ENCODE measurements at regions not wholly inside any gene's neighbourhood (a gene's known extent, or its start where the extent isn't known, plus 50 kb on each side); places are given as distances from the start of the nearest gene placed in this dataset.

DNA sequence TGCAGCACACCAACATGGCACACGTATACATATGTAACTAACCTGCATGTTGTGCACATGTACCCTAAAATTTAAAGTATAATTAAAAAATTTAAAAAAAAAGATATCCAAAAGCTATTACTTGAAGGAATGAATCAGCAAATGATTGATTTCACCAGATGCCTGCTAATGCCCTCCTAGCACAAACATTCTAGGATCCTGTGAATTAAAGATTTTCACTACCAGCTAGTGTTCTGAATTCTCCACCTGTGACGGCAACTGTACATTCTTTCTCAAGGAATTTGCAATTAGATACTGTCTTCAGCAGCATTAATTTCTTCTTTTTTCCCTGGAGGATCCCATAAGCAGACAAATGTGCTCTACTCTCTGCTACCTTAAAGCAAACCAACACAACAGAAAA, 694.9 kb downstream of the NTRK3 start:
- no peak overlapping the region for H3K9ac ChIP-seq (ENCODE audit: low read length)
- no peak overlapping the region for H3K4me2 ChIP-seq (ENCODE audit: low read length)
- H3K4me1 ChIP-seq (ENCODE audit: low read length), result no peaks in the 10 kb centered on the region
- no peaks in the 10 kb centered on the region for H3K27me3 ChIP-seq (ENCODE audit: low read depth, low read length)
- H3K79me2 ChIP-seq (ENCODE audit: low read length), result no peaks in the 10 kb centered on the region
- no peak overlapping the region for H3K27ac ChIP-seq (ENCODE audit: low read length)
- no peak overlapping the region for H3K4me3 ChIP-seq (ENCODE audit: low read length)
- no peaks in the 10 kb centered on the region for H3K9me3 ChIP-seq (ENCODE audit: insufficient read depth, low read length)
- no peaks in the 10 kb centered on the region for H4K20me1 ChIP-seq (ENCODE audit: insufficient read depth, low read length)
- TF ChIP-seq, protein P1, sequence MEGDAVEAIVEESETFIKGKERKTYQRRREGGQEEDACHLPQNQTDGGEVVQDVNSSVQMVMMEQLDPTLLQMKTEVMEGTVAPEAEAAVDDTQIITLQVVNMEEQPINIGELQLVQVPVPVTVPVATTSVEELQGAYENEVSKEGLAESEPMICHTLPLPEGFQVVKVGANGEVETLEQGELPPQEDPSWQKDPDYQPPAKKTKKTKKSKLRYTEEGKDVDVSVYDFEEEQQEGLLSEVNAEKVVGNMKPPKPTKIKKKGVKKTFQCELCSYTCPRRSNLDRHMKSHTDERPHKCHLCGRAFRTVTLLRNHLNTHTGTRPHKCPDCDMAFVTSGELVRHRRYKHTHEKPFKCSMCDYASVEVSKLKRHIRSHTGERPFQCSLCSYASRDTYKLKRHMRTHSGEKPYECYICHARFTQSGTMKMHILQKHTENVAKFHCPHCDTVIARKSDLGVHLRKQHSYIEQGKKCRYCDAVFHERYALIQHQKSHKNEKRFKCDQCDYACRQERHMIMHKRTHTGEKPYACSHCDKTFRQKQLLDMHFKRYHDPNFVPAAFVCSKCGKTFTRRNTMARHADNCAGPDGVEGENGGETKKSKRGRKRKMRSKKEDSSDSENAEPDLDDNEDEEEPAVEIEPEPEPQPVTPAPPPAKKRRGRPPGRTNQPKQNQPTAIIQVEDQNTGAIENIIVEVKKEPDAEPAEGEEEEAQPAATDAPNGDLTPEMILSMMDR (IDR thresholded peaks at IDR 0.05; ENCODE audit: low read depth, low read length), result no peak
- TF ChIP-seq EZH2phosphoT487 (IDR thresholded peaks at IDR 0.05; ENCODE audit: low read depth), result no peak
- no peak overlapping the region for H2AFZ ChIP-seq (ENCODE audit: low read depth, low read length)
- H3K36me3 ChIP-seq (replicated peaks; ENCODE audit: low read depth, low read length), result no peaks in the 10 kb centered on the region

DNA sequence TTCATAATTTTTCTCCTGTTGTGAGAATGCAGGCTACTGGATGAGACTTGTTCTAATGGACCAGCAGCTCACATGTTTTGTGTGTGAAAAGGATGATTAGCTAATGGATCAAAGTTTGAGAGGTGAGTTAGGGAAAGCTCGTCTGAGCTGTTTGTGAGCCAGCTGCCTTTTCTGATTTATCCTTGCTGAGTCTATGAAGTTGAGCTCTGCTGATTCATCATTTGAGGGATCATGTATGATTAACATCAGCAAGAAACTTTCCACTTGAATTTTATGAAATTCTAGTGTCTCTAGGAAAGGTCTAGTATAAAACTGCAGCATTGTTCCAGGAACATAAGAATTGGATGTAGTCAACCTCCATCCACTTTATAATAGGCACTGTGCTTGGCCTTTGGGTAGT, 698.7 kb downstream of the NTRK3 start:
- no peaks in the 10 kb centered on the region for H3K27me3 ChIP-seq (ENCODE audit: low read depth, low read length)
- H3K9ac ChIP-seq (ENCODE audit: low read length), result no peak overlapping the region
- no peaks in the 10 kb centered on the region for H3K4me1 ChIP-seq (ENCODE audit: low read length)
- no peak overlapping the region for H3K4me3 ChIP-seq (ENCODE audit: low read length)
- H3K79me2 ChIP-seq (ENCODE audit: low read length), result no peaks in the 10 kb centered on the region
- no peak overlapping the region for H3K27ac ChIP-seq (ENCODE audit: low read length)
- H3K9me3 ChIP-seq (ENCODE audit: insufficient read depth, low read length), result no peaks in the 10 kb centered on the region
- no peak overlapping the region for H2AFZ ChIP-seq (ENCODE audit: low read depth, low read length)
- H3K36me3 ChIP-seq (replicated peaks; ENCODE audit: low read depth, low read length), result no peaks in the 10 kb centered on the region
- TF ChIP-seq, protein P1 (IDR thresholded peaks at IDR 0.05; ENCODE audit: low read depth, low read length), result no peak
- no peak for TF ChIP-seq EZH2phosphoT487 (IDR thresholded peaks at IDR 0.05; ENCODE audit: low read depth)
- no peaks in the 10 kb centered on the region for H4K20me1 ChIP-seq (ENCODE audit: insufficient read depth, low read length)
- H3K4me2 ChIP-seq (ENCODE audit: low read length), result no peak overlapping the region

DNA sequence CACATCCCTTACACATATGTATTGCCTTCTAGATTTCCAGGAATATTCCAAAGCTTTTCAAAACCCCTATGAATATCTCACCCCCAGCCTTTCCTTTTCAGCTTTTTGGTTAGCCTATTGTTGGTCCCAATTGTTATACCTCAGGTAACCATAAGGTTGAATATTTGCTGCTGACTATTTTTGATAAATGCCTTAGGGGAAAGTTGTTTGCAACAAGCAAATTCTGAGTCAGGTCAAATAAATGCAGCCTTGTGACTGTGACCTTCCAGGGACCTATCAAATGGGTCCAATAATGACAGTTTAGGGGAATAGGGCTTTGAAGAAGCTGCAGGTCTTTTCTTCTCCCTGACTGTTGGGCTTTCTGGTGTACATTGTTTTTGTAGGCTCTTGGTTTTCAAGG, 699.7 kb downstream of the NTRK3 start:
- H3K79me2 ChIP-seq (ENCODE audit: low read length), result no peaks in the 10 kb centered on the region
- no peaks in the 10 kb centered on the region for H3K4me1 ChIP-seq (ENCODE audit: low read length)
- no peaks in the 10 kb centered on the region for H4K20me1 ChIP-seq (ENCODE audit: insufficient read depth, low read length)
- no peak overlapping the region for H3K4me3 ChIP-seq (ENCODE audit: low read length)
- no peak overlapping the region for H3K27ac ChIP-seq (ENCODE audit: low read length)
- no peaks in the 10 kb centered on the region for H3K27me3 ChIP-seq (ENCODE audit: low read depth, low read length)
- no peaks in the 10 kb centered on the region for H3K36me3 ChIP-seq (replicated peaks; ENCODE audit: low read depth, low read length)
- no peak overlapping the region for H3K4me2 ChIP-seq (ENCODE audit: low read length)
- H3K9me3 ChIP-seq (ENCODE audit: insufficient read depth, low read length), result no peaks in the 10 kb centered on the region
- H2AFZ ChIP-seq (ENCODE audit: low read depth, low read length), result no peak overlapping the region
- H3K9ac ChIP-seq (ENCODE audit: low read length), result no peak overlapping the region
- no peak for TF ChIP-seq EZH2phosphoT487 (IDR thresholded peaks at IDR 0.05; ENCODE audit: low read depth)
- TF ChIP-seq, protein P1 (IDR thresholded peaks at IDR 0.05; ENCODE audit: low read depth, low read length), result no peak

DNA sequence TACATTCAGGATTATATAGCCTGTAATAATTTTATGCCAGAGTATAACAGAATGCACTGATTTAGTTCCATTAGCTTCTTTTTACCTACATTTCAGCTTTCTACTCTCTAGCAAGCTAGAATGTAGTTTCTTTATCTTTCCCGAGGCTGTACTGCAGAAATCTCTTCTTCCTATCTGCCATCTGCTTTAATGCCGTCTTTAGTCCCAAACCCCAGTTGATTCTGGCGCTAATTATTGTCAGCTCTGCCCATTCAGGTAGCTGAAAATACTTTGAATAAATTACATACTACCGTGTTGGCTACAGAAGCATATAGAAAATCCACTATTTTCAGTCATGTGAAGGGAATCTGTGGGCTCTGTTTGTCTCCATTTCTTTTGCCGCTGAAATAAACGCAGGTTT, 706.7 kb downstream of the NTRK3 start:
- Histone ChIP-seq H3K36me3 (replicated peaks; ENCODE audit: low read depth, low read length) (no peaks in the 10 kb centered on the region), H3K27ac (ENCODE audit: low read length) (no peak overlapping the region), H3K27me3 (ENCODE audit: low read depth, low read length) (no peaks in the 10 kb centered on the region), H4K20me1 (ENCODE audit: insufficient read depth, low read length) (no peaks in the 10 kb centered on the region), H3K79me2 (ENCODE audit: low read length) (no peaks in the 10 kb centered on the region), H3K9ac (ENCODE audit: low read length) (no peak overlapping the region), H3K4me2 (ENCODE audit: low read length) (no peak overlapping the region), H3K4me1 (ENCODE audit: low read length) (no peaks in the 10 kb centered on the region), H2AFZ (ENCODE audit: low read depth, low read length) (no peak overlapping the region), H3K9me3 (ENCODE audit: insufficient read depth, low read length) (no peaks in the 10 kb centered on the region), H3K4me3 (ENCODE audit: low read length) (no peak overlapping the region)
- no peak for TF ChIP-seq EZH2phosphoT487 (IDR thresholded peaks at IDR 0.05; ENCODE audit: low read depth)
- TF ChIP-seq, protein P1 (IDR thresholded peaks at IDR 0.05; ENCODE audit: low read depth, low read length), result no peak
